GM12865 (cell line): ENCODE measurements at regions not wholly inside any gene's neighbourhood (a gene's known extent, or its start where the extent isn't known, plus 50 kb on each side); places are given as distances from the start of the nearest gene placed in this dataset.
"Not testable (repeated sequence)": the region's sequence is repeated elsewhere in the genome, so short reads cannot be mapped to it uniquely, and the experiment has no call there.

Source experiments
- DNase-seq: peaks from one replicate; pipeline ENCODE4 v3.0.0; 2010; ENCODE audit warnings: low read depth
- H3K4me3 ChIP-seq: 2 replicates; pipeline ENCODE4 v1.5.1; 2011; ENCODE audit warnings: mild to moderate bottlenecking, low read depth, low read length, control low read depth
- TF ChIP-seq, protein P1 (sequence below): IDR thresholded peaks from 2 replicates; pipeline ENCODE4 v1.5.1; 2011; ENCODE audit warnings: low read length, control low read depth, low read depth, inconsistent platforms; ENCODE audit not compliant: insufficient read depth; ENCODE audit errors: missing control alignments

DNA sequence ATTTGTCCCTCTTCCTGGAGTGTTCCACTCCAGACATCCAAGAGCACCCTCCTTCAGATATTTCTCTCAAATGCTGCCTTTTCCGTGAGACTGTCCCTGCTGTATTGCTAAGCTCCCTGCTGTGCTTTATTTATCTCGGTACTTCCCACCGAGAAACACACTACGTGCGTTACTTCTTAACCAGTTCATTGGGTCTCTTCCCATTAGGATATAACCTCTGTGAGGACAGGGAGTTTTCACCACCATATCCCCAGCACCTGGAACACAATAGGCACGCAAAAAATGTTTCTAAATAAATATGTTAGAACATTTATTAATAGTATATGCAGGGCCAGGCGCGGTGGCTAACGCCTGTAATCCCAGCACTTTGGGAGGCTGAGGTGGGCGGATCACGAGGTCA lies 308.7 kb upstream of the IL12A start:
- DNase-seq, result no peak
- H3K4me3 ChIP-seq, result no peak overlapping the region
- TF ChIP-seq, protein P1, sequence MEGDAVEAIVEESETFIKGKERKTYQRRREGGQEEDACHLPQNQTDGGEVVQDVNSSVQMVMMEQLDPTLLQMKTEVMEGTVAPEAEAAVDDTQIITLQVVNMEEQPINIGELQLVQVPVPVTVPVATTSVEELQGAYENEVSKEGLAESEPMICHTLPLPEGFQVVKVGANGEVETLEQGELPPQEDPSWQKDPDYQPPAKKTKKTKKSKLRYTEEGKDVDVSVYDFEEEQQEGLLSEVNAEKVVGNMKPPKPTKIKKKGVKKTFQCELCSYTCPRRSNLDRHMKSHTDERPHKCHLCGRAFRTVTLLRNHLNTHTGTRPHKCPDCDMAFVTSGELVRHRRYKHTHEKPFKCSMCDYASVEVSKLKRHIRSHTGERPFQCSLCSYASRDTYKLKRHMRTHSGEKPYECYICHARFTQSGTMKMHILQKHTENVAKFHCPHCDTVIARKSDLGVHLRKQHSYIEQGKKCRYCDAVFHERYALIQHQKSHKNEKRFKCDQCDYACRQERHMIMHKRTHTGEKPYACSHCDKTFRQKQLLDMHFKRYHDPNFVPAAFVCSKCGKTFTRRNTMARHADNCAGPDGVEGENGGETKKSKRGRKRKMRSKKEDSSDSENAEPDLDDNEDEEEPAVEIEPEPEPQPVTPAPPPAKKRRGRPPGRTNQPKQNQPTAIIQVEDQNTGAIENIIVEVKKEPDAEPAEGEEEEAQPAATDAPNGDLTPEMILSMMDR, result no peak

DNA sequence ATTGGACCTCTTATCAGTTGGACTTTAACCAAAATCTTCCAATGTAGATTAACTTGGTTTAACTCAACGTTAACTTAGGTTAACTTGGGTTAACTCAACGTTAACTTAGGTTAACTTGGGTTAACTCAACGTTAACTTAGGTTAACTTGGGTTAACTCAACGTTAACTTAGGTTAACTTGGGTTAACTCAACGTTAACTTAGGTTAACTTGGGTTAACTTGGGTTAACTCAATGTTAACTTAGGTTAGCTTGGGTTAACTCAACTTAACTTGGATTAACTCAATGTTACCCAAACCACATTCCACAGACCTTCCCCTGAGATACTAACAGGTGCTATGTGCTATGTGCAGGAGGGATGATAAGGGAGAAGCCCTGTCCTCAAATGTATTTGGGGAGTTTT lies 306.9 kb upstream of the IL12A start:
- not testable (repeated sequence) for DNase-seq, H3K4me3 ChIP-seq

DNA sequence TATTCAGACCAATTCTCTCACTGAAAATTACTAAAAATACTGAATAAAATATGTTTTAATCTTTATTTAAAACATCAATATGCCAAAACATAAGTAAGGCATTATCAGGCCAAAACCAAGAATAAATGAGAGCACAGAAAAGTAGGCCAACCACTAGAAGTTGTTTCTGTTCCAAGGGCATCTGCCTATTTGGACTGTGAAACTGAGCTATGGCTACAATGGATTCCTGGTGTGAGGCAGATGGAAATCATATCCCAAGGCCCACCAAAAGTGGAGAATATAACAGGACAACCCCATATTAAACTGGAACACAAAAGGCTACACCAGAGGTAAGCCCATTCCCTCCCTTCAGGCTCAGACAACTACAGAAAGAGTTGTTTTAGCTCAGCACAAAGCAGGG lies 302.8 kb upstream of the IL12A start:
- no peak overlapping the region for H3K4me3 ChIP-seq
- TF ChIP-seq, protein P1, result no peak
- no peak for DNase-seq

DNA sequence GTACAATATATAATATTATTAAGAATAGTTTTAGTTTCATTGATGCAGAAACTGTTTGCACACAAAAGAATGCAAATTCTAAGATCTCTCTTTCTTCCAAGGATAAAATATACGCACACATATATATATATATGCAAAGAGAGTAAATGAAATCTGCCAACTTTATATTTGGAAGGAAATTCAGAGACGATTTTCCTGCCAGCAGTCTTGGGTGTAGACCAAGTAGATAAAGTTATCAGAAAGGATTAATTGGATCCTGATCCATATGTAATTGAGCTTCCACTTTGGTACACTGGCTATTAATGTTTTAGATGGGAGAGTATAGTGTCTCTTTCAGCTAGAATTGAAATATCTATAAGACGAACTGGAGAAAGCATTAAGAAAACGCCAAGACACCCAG lies 295.4 kb upstream of the IL12A start:
- H3K4me3 ChIP-seq, result no peak overlapping the region
- TF ChIP-seq, protein P1, result no peak
- DNase-seq, result no peak

DNA sequence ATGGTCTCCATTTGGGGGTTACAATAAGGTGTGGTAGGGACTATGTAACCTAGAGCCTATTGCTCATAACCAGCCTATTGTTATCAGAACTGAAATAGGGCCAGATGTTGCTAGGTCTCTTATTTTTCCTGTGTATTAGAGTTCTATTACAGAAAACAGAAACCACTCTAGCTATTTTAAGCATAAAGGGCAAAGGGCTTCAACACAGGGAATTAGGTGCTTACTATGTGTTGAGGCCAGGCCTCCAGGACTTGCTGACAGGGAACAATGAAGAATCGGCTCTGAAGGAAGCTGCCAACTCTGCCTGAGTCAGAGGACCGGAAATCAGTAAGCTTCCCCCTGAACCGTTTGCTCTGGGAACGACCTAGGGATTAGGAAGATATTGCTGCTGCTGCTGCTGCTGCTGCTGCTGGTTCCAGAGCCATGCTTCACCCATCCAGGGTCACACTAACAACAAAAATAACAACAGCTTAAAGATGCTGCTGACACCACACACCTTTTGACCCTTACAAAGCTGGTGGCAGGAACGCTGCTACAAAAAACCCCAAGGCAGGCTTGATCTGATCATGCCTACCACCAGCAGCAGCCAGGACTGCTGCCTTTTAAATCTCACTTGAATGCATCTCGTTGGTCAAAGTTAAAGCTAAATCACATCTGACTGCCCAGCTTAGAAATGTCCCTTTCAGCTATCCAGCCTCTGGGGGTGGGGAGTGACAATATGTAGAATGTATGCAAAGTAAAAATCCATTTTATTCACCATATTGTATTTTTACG lies 276.9 kb upstream of the IL12A start:
- DNase-seq, result no peak
- TF ChIP-seq, protein P1, result no peak
- H3K4me3 ChIP-seq, result no peak overlapping the region

DNA sequence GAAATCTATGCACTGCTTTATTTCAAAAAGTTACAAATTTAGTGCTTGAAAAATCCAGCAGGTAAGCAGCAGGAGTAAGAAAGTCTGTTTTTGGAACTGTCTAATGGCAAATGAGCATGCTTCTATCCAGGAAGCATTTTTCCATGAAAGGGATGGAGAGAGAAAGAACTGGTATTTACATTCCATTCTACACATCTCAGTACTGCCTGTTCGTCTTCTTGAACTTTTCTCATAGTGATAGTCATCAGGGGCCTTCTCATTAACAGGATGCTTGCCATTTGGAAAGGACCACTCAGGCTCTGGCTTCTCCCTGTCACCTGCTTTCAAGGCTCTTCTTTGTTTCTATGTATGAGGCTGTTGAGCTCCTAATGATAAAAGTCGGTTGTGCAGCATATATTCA lies 267.3 kb upstream of the IL12A start:
- TF ChIP-seq, protein P1, result no peak
- DNase-seq, result no peak
- H3K4me3 ChIP-seq, result no peak overlapping the region

DNA sequence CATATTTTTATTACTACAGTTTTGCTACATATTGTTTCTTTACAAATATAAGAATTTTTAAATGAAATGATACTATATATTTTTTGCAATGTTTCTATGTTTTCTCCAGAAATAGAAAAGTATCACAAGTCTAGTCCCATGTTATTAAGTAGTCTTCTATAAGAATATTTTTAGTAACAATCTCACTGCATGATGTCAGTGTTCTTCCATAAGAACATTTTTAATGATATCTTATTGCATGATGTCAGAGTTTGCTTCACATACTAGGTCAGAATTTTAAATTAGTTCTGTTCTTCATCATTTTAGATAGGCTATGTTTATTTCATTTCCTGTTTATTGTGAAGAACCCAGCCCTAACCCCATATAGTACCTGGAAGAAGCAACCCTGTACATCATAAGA lies 265.3 kb upstream of the IL12A start:
- TF ChIP-seq, protein P1, result no peak
- DNase-seq, result no peak
- H3K4me3 ChIP-seq, result no peak overlapping the region

DNA sequence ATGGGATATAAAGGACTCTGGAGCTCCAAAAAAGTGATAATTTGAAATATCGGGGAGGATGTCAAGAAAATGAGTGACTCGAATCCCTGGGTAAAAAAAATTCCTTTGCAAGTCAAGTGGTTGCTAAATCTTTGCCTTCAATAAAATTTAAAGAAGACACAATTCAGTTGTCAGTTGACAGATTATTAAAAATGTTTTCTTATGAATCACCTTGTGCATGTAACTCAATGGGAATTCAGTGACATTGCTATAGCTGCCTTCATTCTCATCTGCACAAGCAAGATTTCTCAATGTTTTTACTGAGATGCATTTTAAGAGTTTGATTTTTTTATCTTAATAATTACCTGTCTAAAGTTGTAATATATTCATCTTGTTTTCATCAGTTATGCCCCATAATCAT lies 264.0 kb upstream of the IL12A start:
- TF ChIP-seq, protein P1, result no peak
- H3K4me3 ChIP-seq, result no peak overlapping the region
- no peak for DNase-seq
